Activated T-cell treated with anti-CD3 and anti-CD28 coated beads for 48 hours (primary cell): ENCODE measurements at regions not wholly inside any gene's neighbourhood (a gene's known extent, or its start where the extent isn't known, plus 50 kb on each side); places are given as distances from the start of the nearest gene placed in this dataset.
"Not testable (repeated sequence)": the region's sequence is repeated elsewhere in the genome, so short reads cannot be mapped to it uniquely, and the experiment has no call there.

Experiments
- DNase-seq: peaks from one replicate; pipeline ENCODE4 v3.0.0-alpha.2; 2020; ENCODE audit warnings: low read depth

DNA sequence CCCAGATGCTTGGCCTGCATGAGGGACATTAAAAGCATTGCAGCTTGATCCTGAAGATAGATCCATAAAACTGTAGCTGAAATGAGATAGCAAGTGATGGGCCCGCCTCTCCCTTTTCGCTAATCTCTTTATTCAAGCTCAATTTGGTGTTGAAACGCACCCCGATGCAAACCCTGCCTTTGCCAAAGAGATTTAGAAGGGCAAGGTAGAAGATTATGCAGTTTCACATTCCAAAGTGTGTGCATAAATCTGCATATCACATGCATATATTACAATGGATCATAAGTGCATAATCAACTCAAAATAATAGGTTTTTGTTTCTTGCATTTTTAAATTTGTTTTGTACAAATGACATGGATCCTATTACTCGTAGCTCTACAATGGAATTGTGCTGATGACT, 80.1 kb upstream of the SHANK2 start:
- no peak for DNase-seq

DNA sequence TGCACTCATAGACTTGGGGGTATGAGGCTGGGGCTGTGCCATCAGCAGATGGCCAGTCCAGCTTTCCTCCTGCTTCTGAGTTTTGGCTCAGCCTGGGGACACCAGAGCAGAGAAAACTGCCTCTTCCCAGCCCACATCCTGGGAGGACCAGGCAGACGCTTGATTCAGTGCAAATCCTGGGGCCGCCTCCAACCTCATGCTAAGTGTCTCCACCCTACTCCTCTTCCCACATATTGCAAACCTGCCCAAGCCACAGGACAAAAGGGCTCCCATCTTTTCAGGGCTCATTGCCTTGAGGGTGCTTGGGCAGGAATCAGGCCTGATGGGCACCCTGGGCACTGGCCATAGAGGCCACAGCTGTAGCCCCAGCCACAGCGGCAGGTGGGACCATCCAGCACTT, 79.7 kb upstream of the SHANK2 start:
- no peak for DNase-seq

DNA sequence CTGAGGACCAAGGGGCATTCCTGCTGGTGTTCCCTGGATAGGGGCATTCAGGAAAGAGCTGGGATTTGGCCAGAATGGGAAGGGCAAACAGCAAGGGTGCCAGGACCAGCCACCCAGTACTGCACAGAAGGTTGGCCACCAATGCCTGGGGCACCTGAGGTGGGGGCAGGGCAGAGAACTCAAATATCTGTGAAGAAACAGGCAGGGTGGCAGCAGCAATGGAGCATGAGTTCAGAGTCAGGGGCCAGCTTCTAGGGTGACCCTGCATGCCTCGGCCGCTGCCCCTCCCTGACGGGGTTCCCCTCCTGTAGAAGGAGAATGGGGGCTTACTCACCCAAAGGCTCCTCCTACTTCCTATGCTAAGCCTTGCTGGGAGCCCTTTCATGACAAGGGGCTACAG, 79.3 kb upstream of the SHANK2 start:
- DNase-seq: no peak

DNA sequence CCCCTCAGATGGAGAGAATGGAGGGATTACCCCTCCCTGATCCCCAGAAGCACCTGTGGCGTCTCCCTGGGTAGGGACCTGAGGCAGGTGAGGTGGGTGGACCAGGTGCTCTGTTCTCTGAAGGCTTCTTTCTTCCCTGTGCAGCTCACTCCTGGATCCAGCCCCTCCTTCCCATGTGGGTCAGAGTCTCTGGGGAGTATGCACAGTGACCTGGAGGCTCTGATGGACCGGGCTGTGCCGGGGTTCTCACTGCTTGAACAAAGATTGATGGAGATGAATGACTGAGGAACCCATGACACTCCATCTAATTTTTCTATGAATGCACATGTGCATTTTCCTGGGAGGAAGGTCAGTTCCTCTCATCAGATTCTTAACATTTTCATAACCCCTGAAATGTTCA, 78.6 kb upstream of the SHANK2 start:
- DNase-seq: no peak

DNA sequence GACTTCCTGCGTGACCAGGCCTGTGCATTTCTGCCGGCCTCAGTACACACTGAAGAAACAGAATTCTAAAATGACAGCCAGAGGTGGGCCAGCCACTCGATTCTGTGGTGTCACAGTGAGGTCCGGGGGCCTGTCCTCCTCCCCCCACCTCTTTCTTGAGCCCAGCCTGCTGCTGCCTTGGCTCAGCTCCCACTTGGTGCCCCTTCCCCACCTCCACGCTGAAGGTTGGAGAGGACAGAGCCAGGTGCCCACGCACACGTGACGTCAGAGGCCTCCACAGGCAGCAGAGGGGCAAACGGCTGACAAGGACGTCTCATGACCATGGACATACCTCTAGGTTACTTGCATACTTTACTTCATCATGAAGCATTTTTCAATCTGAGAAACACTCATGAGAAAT, 78.0 kb upstream of the SHANK2 start:
- no peak for DNase-seq

DNA sequence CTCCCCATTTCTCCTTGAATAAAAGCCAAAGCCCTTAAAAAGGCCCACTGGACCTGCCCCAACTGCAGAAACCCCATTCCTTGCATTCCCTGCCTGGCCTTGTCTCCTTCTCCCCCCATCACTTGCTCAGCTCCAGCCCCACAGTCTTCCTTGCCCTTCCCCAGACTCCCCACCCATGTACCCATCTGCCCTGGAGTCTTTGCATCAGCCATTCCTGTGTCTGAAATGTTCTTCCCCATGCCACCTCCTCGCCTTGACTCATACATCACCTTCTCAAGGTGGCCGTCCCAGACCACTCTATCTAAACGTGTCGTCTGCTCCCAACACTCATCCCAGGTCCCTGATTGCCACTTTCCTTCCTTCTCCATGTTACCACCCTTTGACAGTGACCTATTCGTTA, 77.4 kb upstream of the SHANK2 start:
- DNase-seq: no peak

DNA sequence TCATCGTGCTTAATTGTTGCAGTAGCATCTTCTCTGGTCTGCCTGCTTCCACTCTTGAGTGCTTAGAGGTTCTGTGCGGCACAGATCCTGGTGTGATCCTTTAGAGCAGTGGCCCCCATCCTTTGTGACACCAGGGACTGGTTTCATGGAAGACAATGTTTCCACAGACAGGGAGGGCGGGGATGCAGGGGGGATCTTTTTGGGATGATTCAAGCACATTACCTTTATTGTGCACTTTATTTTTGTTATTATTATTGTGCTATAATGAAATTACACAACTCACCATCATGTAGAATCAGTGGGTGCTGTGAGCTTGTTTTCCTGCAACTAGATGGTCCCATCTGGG, 76.8 kb upstream of the SHANK2 start:
- no peak for DNase-seq

DNA sequence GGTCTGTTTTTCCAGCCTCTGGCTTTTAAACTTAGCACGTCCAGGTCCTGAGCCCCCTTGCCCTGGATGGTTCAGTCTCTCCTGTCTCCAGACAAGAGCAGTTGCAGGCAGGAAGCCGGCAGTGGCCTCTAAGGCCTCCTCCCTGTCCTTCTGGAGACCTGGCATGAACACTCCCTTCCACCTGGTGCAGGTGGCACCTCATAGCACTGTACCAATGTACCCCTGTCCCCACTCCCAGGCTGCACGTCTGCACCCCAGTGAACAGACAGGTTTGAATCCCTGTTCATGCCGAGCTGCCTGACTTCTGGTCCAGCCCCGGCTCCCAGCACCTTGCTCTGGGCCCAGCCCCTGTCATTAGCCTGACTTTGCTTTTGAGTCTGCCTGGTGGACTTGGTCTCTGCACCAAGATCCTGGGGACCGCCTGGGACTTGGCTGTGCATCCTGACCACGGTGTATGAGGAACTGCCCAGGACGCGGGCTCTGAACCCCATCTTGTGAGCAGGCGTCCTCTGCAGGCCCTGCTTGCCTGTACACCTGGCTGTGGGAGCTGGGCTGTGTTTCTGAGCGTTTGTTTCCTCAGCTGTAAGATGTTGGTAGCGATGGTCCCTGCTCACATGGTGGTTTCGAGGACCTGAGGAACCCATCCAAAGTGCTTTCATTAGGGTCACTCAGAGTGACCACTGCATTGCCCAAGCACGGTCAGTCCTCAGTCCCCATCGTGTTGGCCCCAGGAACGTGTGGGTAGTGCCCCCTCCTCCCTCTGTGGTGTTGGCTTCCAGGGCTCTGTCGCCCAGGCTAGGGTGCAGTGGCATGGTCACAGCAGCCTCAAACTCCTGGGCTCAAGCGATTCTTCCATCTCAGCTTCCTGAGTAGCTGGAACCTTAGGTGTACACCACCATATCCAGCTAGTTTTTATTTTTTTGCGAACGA, 75.0 kb upstream of the SHANK2 start:
- DNase-seq: no peak

DNA sequence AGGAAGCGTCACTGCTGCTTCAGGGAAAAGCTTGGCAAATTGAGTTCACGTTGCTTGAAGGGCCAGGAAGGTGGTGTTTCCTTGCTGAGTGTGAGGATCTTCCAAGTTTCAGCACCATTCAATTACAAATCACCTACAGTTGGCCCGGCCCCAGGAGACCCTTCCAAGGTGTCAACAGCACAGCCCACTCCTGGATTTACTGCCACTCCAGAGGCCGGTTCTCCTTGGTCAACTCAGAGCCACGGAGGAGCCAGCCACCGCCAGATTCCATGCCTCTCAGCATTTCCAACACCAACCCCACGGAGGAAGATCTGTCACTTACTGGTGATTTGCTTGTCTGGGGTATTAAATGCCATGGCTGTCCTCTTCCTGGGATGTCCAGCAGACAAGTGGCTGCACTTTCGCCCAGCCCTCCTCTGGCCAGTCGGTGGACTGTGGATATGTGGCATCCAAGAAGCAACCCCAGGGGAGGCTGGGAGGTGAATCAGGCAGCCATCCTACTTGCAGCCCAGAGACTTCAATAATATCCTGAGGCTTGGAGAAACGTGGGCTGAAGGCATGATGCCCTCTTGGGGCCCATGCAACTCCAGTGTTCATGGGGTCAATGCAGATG, 74.1 kb upstream of the SHANK2 start:
- no peak for DNase-seq

DNA sequence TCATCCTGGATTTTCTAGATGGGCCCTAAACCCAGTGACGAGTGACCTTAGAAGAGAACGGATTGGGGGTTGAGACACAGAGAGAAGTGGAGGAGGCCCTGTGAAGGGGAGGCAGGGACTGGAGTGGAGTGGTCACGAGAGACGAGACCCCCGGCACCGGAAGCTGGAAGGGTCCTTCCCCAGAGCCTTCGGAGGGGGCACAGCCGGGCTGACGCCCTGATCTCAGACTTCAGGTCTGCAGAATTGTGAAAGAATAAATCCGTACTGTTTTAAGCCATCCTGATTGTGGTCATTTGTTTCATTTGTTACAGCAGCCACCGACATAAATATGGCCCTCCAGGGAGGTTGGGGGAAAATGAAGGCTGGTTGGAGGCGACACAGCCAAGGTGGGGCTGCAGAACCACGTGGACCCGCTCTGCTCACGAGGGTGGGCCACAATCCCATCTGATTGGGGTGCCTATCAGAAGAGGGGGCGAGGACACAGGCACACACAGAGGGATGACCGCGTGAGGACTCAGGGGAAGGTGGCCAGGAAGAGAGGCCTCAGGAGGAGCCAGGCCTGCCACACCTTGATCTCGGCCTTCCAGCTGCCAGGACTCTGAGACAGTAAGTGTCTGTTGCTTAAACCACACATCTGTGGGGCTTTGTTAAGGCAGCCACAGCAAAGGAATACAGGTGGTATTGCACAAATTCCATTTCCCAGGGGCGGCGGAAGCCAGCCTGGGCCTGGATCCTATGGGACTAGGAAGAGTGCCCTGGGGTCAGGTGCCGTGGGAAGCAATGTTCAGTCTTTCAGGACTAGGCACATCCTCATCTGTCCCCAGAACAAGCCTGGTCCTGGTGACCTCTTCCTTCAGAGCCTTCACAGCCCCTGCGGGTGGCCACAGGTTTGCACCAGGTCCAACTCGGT, 73.3 kb upstream of the SHANK2 start:
- no peak for DNase-seq

DNA sequence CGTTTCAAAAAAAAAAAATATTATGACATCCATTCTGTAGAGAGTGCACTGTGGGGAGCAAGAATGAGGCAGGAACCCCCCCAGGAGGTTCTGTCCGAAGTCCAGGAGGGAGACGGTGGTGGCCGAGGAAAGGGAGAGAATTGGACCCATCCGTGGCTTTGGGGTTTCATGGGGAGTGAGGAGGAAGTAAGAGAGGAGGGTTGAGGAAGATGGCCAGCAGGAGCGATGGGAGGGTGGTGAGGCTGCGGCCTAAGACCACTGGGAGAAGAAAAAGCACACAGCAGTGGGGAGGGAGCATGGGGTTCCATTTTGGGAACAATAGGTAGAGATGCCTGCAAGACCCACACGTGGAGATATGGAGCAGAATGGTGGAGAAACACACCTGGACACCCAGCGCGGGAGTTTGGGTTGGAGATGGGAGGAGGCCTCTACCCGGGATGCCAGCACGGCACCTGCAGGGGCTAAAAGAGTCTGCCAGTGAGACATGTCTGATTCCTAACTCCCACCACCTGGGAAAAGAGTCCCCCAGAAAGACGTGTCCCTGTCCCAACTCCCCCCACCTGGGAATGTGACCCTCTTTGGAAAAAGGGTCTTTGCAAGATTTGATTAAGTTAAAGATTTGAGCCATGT, 72.5 kb upstream of the SHANK2 start:
- DNase-seq: no peak

DNA sequence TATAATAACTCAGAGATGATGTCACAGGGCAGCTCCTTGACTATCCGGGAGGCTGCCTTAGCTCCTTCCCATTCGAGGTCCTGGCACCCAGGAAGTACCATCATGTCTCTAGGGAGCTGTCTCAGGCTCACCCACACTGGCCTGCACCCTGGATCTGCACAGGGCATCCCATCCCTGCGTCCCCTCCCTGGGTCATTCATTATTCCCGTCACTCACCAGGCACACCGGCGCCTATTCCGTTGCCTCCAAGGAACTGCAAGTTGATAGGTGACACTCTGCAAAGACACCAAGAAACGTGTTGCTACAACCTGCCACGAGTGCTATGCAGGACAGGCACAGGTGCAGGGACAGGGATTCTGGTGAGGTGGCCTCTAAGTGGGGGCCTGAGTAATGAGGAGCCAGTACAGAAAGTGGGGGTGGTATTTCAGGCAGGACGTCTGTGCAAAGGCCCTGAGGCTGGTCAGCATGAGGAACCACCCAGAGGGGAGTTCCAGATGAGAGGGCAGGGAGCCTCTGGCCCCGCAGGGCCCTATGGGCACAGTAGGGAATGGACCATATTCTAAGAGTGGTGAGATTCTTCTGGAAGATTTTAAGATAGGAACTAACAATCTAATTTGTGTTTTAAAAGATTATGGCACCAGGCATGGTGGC, 71.6 kb upstream of the SHANK2 start:
- DNase-seq: no peak

DNA sequence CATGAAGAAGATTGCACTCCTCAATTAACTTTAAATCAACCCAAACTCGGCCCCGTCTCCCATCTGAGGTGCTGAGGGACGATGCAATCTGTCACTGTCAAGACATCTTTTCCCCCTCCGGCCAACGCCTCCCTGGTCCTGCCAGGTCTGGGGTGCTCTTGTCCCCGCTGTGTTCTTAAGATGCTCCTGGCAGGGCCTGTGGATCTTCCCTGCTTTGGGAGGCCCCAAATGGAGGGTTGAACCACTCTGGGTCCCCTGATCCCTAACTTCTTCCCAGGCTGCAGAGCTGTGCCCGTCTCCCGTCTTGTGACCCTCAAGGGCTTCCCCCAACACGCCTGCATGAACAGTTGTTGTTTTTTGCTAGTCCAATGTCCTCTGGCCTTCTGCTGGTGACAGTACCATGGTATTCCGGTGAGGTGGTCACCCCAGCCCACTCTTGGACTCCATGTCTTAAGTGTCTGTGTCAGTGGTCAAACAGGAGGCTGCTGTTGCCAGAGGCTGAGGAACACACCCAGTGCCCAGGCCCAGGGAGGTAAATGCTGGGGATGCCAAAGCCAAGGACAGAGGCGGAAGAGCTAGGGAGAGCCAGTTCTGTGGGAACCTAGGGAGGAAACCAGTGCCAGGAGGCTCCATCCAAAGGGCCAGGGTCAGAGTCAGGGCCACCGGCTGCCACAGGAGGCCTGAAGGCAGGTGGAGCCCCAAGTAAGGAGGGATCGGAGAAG, 70.6 kb upstream of the SHANK2 start:
- DNase-seq: no peak

DNA sequence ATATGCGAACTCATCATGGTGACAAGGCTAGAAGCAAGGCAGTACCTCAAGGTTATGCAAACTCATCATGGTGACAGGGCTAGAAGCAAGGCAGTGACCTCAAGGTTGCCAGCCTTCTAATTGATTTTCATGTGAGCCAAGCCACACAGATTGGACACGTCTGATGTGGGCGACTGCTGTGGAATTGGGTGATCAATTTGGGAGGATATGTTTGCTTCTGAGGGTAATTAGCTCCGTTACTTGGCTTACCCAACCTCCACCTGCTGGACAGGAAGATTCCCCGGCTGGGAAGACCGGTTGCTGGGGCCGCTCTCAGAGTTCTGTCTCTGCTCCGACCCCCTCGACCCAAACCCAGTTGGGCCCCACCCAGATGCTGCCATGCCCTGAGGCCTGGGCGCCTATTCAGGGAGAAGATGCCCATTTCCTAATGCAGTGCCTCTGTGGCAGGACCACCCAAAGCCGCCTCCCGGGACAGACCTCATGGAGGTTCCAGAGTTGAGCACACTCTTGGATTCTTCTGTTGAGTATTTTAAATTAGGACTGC, 69.9 kb upstream of the SHANK2 start:
- no peak for DNase-seq

DNA sequence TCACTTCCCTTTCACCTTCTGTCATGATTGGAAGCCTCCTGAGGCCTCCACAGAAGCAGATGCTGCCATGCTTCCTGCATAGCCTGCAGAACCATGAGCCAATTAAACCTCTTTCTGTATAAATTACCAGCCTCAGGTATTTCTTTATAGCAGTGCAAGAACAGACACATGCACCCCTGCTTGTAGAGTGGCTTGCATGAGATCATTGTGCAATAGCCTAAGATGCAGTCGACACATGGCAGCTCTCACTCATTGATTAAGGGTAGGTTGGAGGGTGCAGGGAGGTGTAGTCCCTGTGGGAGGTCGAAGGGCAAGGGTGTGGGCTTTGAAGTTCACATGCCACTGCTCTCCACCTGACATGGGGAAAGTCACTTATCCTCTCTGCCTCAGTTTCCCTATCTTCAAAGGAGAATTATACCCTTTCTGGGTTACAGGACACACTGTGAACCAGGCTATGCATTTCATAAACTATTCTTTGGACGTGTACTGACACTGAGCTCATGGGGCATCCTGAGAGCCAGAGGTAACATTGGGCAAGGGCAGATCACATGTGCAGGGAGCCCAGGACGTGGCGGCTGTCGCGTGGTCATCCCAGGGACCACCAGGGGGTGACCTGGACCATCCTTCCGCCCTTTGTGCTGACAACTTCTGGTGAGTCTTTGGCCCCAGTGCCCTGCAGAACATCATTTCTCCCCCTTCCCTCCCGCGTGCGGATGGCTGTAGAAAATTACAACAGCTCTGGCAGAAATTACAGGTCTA, 69.2 kb upstream of the SHANK2 start:
- no peak for DNase-seq

DNA sequence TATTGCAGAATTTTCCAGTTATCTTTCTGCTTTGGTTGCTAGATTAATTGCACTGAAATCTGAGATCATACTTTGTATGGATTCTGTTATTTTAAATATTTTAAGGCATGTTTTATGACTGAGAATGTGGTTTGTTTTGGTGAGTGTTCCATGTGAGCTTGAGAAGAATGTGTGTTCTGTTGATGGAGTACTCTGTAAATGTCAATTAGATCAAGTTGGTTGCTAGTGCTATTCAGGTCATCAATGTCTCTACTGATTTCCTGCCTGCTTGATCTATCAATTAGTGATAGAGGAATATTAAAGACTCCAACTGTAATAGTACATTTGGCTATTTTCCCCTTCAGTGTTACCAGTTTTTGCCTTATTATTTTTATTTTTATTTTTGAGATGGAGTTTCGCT, 64.3 kb upstream of the SHANK2 start:
- no peak for DNase-seq

DNA sequence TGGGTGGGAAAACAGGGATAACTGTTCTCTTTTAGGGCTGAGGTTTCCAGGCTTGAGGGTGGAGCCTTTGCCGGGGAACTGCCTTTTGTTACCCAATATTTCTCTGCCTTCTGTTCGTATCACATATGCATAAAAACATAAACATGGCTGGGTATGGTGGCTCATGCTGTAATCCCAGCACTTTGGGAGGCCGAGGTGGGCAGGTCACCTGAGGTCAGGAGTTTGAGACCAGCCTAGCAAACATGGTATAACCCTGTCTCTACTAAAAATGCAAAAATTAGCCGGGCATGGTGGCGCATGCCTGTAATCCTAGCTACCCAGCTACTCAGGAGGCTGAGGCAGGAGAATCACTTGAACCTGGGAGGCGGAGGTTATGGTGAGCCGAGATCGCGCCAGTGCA, 60.2 kb upstream of the SHANK2 start:
- DNase-seq: not testable (repeated sequence)

DNA sequence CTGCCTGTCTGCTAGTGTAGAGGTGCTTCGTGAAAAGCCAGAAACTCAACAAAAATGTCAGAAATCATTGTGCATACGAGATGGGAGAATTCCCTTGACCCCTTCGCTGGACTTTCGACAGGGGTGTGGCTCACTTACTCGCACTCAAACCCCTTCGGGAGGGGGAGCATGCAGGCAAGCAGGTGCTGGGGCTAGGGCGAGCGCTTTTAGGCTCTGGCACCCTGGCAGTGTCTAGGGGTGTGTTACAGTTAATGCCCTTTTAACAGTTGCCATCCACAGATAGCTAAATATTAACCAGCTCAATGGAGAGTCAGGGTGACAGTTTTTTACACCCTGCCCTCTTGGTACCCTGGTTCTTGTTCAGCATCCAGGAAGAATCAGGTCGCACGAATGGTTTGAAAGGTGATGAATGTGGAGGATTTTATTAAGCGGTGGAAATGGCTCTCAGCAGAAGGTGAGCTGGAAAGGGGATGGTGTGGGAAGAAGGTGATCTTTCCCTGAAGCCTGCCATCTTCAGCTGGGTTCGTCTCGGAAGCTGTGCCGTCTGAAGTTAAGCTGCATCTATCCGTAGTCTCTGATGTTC, 59.6 kb upstream of the SHANK2 start:
- no peak for DNase-seq

DNA sequence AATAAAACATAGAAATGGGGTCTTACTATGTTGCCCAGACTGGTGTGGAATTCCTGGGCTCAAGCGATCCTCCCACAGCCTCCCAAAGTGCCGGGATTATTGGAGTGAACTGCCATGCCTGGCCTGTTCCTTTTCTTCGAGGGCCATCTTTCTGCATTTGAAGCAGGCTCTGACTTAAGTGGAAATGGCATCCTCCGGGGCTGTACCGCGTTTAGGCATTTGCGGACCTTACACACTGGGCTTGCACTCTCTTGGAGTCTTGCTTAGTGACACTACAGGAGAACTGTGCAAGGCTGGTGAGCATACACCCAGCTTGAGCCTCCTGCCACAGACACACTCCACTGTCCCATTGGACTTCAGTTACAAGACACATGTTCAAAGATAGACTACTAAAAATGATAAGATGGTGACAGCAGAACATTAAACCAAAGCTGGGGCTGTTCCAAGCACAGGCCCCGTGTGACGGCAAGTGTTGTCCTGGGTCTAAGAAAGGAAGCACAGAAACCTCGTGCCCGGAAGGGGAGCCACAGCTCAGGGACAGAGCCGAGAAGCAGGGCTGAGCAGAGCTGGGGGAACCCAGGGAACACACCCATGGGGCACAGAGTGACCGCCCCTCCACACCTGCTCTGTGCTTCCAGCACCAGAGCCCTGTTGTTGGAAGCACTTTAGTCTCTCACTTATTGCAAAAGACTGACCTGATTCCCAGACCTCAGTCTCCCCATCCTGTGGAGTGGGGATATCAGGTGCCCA, 59.0 kb upstream of the SHANK2 start:
- no peak for DNase-seq
